ENCODE measurements at regions not wholly inside any gene's neighbourhood (a gene's known extent, or its start where the extent isn't known, plus 50 kb on each side); places are given as distances from the start of the nearest gene placed in this dataset.

GRCh38 chr13:40495621-40496001 lies 170.8 kb downstream of the FOXO1 start:
- H3K4me1 Mint-ChIP-seq (ENCODE audit: low read depth, unreplicated experiment), result peaks cover 20% of the 10 kb centered on the region
- DNase-seq (ENCODE audit: low read depth), result no peak
- Histone ChIP-seq H3K4me1 (ENCODE audit: insufficient read depth, low read length) (no peaks in the 10 kb centered on the region), H3K27ac (ENCODE audit: low read depth, low read length) (no peak overlapping the region), H4K20me1 (ENCODE audit: insufficient read depth, low read length) (no peaks in the 10 kb centered on the region), H3K36me3 (ENCODE audit: insufficient read depth, low read length) (no peaks in the 10 kb centered on the region), H3K4me2 (ENCODE audit: low read length) (no peak overlapping the region), H2AFZ (ENCODE audit: low read depth, low read length) (no peak overlapping the region), H3K9ac (ENCODE audit: low read length) (no peak overlapping the region), H3K27me3 (ENCODE audit: insufficient read depth, low read length) (peaks cover 3% of the 10 kb centered on the region), H3K9me3 (ENCODE audit: insufficient read depth, low read depth, low read length) (no peaks in the 10 kb centered on the region), H3K79me2 (ENCODE audit: insufficient read depth, low read length) (no peaks in the 10 kb centered on the region), H3K4me3 (ENCODE audit: insufficient read depth, low read depth, low read length) (no peak overlapping the region)
- H3K4me3 Mint-ChIP-seq (ENCODE audit: unreplicated experiment), result no peak overlapping the region
- H3K27me3 Mint-ChIP-seq (ENCODE audit: low read depth, unreplicated experiment), result no peaks in the 10 kb centered on the region
- FAIRE-seq, result no peak
- no peaks in the 10 kb centered on the region for H3K9me3 Mint-ChIP-seq (ENCODE audit: unreplicated experiment)
- TF ChIP-seq CTCF (IDR thresholded peaks at IDR 0.05; ENCODE audit: insufficient read depth, low read depth, low read length) (no peak), EZH2 (IDR thresholded peaks at IDR 0.05; ENCODE audit: insufficient read depth, low read length) (no peak)
- no peaks in the 10 kb centered on the region for H3K36me3 Mint-ChIP-seq (ENCODE audit: low read depth, unreplicated experiment)
- no peak overlapping the region for H3K27ac Mint-ChIP-seq (ENCODE audit: unreplicated experiment)

- H3K27ac ChIP-seq (ENCODE audit: low read depth, low read length), result no peak overlapping the region
- H4K20me1 ChIP-seq (ENCODE audit: insufficient read depth, low read length), result no peaks in the 10 kb centered on the region
- no peaks in the 10 kb centered on the region for H3K36me3 Mint-ChIP-seq (ENCODE audit: low read depth, unreplicated experiment)
- FAIRE-seq (no peak), DNase-seq (ENCODE audit: low read depth) (peak; percentile 73)
- H3K4me2 ChIP-seq (ENCODE audit: low read length), result no peak overlapping the region
- H3K4me3 ChIP-seq (ENCODE audit: insufficient read depth, low read depth, low read length), result no peak overlapping the region
- no peaks in the 10 kb centered on the region for H3K36me3 ChIP-seq (ENCODE audit: insufficient read depth, low read length)
- H2AFZ ChIP-seq (ENCODE audit: low read depth, low read length), result no peak overlapping the region
- no peaks in the 10 kb centered on the region for H3K79me2 ChIP-seq (ENCODE audit: insufficient read depth, low read length)
- no peaks in the 10 kb centered on the region for H3K27me3 ChIP-seq (ENCODE audit: insufficient read depth, low read length)
- H3K4me1 Mint-ChIP-seq (ENCODE audit: low read depth, unreplicated experiment), result peaks cover 20% of the 10 kb centered on the region
- H3K4me3 Mint-ChIP-seq (ENCODE audit: unreplicated experiment), result no peak overlapping the region
- H3K27ac Mint-ChIP-seq (ENCODE audit: unreplicated experiment), result no peak overlapping the region
- H3K9me3 ChIP-seq (ENCODE audit: insufficient read depth, low read depth, low read length), result no peaks in the 10 kb centered on the region
- no peaks in the 10 kb centered on the region for H3K27me3 Mint-ChIP-seq (ENCODE audit: low read depth, unreplicated experiment)
- TF ChIP-seq EZH2 (IDR thresholded peaks at IDR 0.05; ENCODE audit: insufficient read depth, low read length) (no peak), CTCF (IDR thresholded peaks at IDR 0.05; ENCODE audit: insufficient read depth, low read depth, low read length) (no peak)
- no peak overlapping the region for H3K9ac ChIP-seq (ENCODE audit: low read length)
- H3K9me3 Mint-ChIP-seq (ENCODE audit: unreplicated experiment), result no peaks in the 10 kb centered on the region
- no peaks in the 10 kb centered on the region for H3K4me1 ChIP-seq (ENCODE audit: insufficient read depth, low read length)
Measured at GRCh38 chr13:40496035-40496810, 170.2 kb downstream of the FOXO1 start.

GRCh38 chr13:40498461-40498860 lies 168.0 kb downstream of the FOXO1 start:
- H3K27me3 Mint-ChIP-seq (ENCODE audit: low read depth, unreplicated experiment), result no peaks in the 10 kb centered on the region
- TF ChIP-seq CTCF (IDR thresholded peaks at IDR 0.05; ENCODE audit: insufficient read depth, low read depth, low read length), result no peak
- H3K4me3 ChIP-seq (ENCODE audit: insufficient read depth, low read depth, low read length), result no peak overlapping the region
- no peak overlapping the region for H3K4me3 Mint-ChIP-seq (ENCODE audit: unreplicated experiment)
- H4K20me1 ChIP-seq (ENCODE audit: insufficient read depth, low read length), result no peaks in the 10 kb centered on the region
- no peaks in the 10 kb centered on the region for H3K79me2 ChIP-seq (ENCODE audit: insufficient read depth, low read length)
- H3K9me3 Mint-ChIP-seq (ENCODE audit: unreplicated experiment), result no peaks in the 10 kb centered on the region
- peaks cover 27% of the 10 kb centered on the region for H3K4me1 Mint-ChIP-seq (ENCODE audit: low read depth, unreplicated experiment)
- DNase-seq (ENCODE audit: low read depth) (no peak), FAIRE-seq (no peak)
- no peaks in the 10 kb centered on the region for H3K27me3 ChIP-seq (ENCODE audit: insufficient read depth, low read length)
- no peak overlapping the region for H3K9ac ChIP-seq (ENCODE audit: low read length)
- H3K36me3 Mint-ChIP-seq (ENCODE audit: low read depth, unreplicated experiment), result no peaks in the 10 kb centered on the region
- H2AFZ ChIP-seq (ENCODE audit: low read depth, low read length), result no peak overlapping the region
- no peak overlapping the region for H3K4me2 ChIP-seq (ENCODE audit: low read length)
- no peak overlapping the region for H3K27ac Mint-ChIP-seq (ENCODE audit: unreplicated experiment)
- no peaks in the 10 kb centered on the region for H3K36me3 ChIP-seq (ENCODE audit: insufficient read depth, low read length)
- peaks cover 6% of the 10 kb centered on the region for H3K4me1 ChIP-seq (ENCODE audit: insufficient read depth, low read length)
- H3K27ac ChIP-seq (ENCODE audit: low read depth, low read length), result no peak overlapping the region
- no peaks in the 10 kb centered on the region for H3K9me3 ChIP-seq (ENCODE audit: insufficient read depth, low read depth, low read length)

All from astrocyte (in vitro differentiated cells and primary cell).